ENCODE measurements at regions not wholly inside any gene's neighbourhood (a gene's known extent, or its start where the extent isn't known, plus 50 kb on each side); places are given as distances from the start of the nearest gene placed in this dataset.

DNA sequence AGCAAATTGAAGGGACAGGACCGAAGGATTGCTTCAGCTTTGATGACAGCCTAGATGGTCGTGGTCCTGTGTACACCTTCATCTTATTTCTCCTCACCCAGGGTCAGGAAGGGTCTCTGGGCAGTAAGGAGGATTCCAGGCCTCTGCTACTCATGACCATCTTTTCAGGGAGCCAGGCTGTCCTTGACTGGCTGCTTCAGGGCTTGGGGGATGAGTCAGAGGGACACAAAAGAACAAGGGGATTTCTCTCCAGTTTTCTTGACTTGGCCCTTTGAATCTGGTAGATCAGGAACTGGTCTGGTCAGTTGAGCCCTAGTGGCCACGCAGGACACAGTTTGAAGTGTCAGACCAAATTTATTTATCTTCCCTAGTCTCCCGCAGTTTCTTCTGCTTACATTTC, 402.1 kb upstream of the CHD6 start:
- TF ChIP-seq, protein P1, sequence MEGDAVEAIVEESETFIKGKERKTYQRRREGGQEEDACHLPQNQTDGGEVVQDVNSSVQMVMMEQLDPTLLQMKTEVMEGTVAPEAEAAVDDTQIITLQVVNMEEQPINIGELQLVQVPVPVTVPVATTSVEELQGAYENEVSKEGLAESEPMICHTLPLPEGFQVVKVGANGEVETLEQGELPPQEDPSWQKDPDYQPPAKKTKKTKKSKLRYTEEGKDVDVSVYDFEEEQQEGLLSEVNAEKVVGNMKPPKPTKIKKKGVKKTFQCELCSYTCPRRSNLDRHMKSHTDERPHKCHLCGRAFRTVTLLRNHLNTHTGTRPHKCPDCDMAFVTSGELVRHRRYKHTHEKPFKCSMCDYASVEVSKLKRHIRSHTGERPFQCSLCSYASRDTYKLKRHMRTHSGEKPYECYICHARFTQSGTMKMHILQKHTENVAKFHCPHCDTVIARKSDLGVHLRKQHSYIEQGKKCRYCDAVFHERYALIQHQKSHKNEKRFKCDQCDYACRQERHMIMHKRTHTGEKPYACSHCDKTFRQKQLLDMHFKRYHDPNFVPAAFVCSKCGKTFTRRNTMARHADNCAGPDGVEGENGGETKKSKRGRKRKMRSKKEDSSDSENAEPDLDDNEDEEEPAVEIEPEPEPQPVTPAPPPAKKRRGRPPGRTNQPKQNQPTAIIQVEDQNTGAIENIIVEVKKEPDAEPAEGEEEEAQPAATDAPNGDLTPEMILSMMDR (IDR thresholded peaks at IDR 0.05) = no peak
- Mint-ChIP-seq H3K27ac (no peak overlapping the region), H3K9me3 (no peaks in the 10 kb centered on the region), H3K4me3 (no peak overlapping the region), H3K4me1 (no peaks in the 10 kb centered on the region), H3K36me3 (ENCODE audit: low read depth) (no peaks in the 10 kb centered on the region), H3K27me3 (no peaks in the 10 kb centered on the region)
- ChIA-PET POLR2A (no interaction called here), CTCF (no interaction called here)
- ATAC-seq (ENCODE audit: low read depth) = no peak
- intact Hi-C loops (cut with micrococcal nuclease) = no loop called here
- DNase-seq = no peak

DNA sequence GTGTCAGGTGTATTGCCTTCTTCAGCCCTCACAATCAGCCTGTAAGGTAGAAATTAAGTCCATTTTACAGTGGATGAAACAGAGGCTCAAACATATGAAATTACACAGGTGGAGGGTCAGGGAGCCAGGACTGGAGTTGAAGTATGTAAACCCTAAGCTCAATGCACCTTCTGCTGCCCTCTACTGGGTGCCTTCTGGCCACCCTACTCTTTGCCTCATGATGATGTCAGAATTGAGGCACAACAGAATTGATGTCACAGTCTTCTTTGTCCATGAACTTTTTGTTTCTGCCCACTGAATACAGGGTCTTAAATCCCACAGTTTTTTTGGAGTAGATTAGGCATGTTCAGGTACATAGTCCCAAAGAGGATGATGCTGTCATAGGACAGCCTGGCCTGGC, 400.8 kb upstream of the CHD6 start:
- CTCF ChIA-PET = no interaction called here

DNA sequence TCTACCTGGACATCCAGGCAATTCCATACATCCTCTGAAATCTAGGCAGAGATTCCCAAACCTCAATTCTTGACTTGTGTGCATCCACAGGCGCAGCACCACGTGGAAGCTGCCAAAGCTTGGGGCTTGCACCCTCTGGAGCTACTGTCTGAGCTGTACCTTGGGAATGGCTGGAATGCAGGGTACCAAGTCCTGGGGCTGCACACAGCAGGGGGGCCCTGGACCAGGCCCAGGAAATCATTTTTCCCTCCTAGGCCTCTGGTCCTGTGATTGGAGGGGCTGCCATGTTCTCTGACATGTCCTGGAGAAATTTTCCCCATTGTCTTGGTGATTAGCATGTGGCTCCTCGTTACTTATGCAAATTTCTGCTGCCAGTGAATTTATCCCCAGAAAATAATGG, 391.9 kb upstream of the CHD6 start:
- POLR2A ChIA-PET = no interaction called here
- Mint-ChIP-seq H3K27me3 (no peaks in the 10 kb centered on the region), H3K4me1 (no peaks in the 10 kb centered on the region), H3K4me3 (no peak overlapping the region), H3K27ac (no peak overlapping the region), H3K36me3 (ENCODE audit: low read depth) (no peaks in the 10 kb centered on the region), H3K9me3 (peaks cover 13% of the 10 kb centered on the region)
- no peak for ATAC-seq (ENCODE audit: low read depth)
- intact Hi-C loops (cut with micrococcal nuclease) = no loop called here
- TF ChIP-seq, protein P1 (IDR thresholded peaks at IDR 0.05) = no peak
- no peak for DNase-seq
- CTCF ChIA-PET = no interaction called here

More for the DNA sequence above, 400.8 kb upstream of the CHD6 start:
- H3K27ac Mint-ChIP-seq = no peak overlapping the region
- H3K36me3 Mint-ChIP-seq (ENCODE audit: low read depth) = no peaks in the 10 kb centered on the region
- DNase-seq (no peak), ATAC-seq (ENCODE audit: low read depth) (no peak)
- no peak overlapping the region for H3K4me3 Mint-ChIP-seq
- no peaks in the 10 kb centered on the region for H3K9me3 Mint-ChIP-seq
- intact Hi-C loops (cut with micrococcal nuclease) = no loop called here
- no peaks in the 10 kb centered on the region for H3K27me3 Mint-ChIP-seq
- TF ChIP-seq, protein P1 (IDR thresholded peaks at IDR 0.05) = no peak
- no peaks in the 10 kb centered on the region for H3K4me1 Mint-ChIP-seq
- POLR2A ChIA-PET = no interaction called here

DNA sequence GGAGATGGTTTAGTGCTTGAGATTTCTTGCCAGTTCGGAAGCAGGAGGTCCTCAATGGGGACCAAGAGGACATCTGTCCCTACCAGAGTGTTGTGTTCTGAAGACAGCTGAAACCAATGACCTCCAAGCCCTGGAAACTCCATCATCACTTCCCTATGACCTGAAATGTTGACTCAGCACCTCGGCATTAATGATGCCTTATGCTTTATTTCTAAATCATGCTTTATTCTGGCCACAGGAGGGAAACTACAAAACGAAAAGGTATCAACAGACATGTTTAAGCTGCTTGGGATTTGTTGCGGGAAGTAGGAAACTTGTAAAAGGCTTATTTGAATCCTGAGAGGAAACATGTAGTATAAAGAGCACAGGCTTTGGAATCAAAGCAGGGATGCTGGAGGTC, 389.1 kb upstream of the CHD6 start:
- Mint-ChIP-seq H3K36me3 (ENCODE audit: low read depth) (no peaks in the 10 kb centered on the region), H3K9me3 (peaks cover 13% of the 10 kb centered on the region), H3K4me1 (no peaks in the 10 kb centered on the region), H3K27me3 (no peaks in the 10 kb centered on the region), H3K27ac (no peak overlapping the region), H3K4me3 (no peak overlapping the region)
- no peak for DNase-seq
- intact Hi-C loops (cut with micrococcal nuclease) = no loop called here
- TF ChIP-seq, protein P1 (IDR thresholded peaks at IDR 0.05) = no peak
- ChIA-PET POLR2A (no interaction called here), CTCF (no interaction called here)
- no peak for ATAC-seq (ENCODE audit: low read depth)

DNA sequence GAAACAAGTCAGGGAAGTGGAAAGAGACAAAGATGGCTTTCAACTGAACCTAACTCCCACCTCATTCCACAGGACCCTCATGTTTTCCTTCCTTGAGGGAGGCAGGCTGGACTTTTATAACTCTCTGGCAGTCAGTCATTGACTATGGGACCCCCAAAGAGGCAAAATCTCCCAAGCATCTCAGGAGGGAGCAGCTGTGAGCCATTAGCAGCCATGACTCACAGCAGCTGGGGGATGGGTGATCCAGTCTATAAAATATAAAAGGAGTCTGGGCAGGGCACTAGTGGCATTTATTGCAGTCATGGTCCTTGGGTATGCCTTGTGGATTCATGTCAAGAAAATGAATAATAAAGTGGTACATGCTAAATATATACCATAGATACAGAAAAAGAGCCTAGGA, 387.0 kb upstream of the CHD6 start:
- intact Hi-C loops (cut with micrococcal nuclease) = no loop called here
- DNase-seq (no peak), ATAC-seq (ENCODE audit: low read depth) (no peak)
- no peak overlapping the region for H3K27ac Mint-ChIP-seq
- H3K27me3 Mint-ChIP-seq = no peaks in the 10 kb centered on the region
- TF ChIP-seq, protein P1 (IDR thresholded peaks at IDR 0.05) = no peak
- H3K4me3 Mint-ChIP-seq = no peak overlapping the region
- no peaks in the 10 kb centered on the region for H3K36me3 Mint-ChIP-seq (ENCODE audit: low read depth)
- ChIA-PET POLR2A (no interaction called here), CTCF (no interaction called here)
- H3K4me1 Mint-ChIP-seq = no peaks in the 10 kb centered on the region
- H3K9me3 Mint-ChIP-seq = peaks cover 3% of the 10 kb centered on the region

Data from activated B cell treated with CpG ODN at 0.5 μM for 24 hours (primary cell).